GM23248 (cell line): ENCODE measurements at regions not wholly inside any gene's neighbourhood (a gene's known extent, or its start where the extent isn't known, plus 50 kb on each side); places are given as distances from the start of the nearest gene placed in this dataset.

Experiments
- EZH2 ChIP-seq: fragments of 200-600 bp; sonication (generic); IDR thresholded peaks from 2 replicates; pipeline ENCODE4 v1.6.1; 2018; ENCODE audit warnings: antibody characterized with exemption, mild to moderate bottlenecking; ENCODE audit not compliant: insufficient read depth, poor library complexity, severe bottlenecking
- EZH2phosphoT487 ChIP-seq: fragments of 200-600 bp; sonication (generic); IDR thresholded peaks from 2 replicates; pipeline ENCODE4 v1.6.1; 2018; ENCODE audit warnings: antibody characterized with exemption, moderate library complexity, mild to moderate bottlenecking, low read depth; ENCODE audit not compliant: insufficient read depth

GRCh38 chr12:66852765-66853164 is 173.9 kb upstream of the GRIP1 start:
- TF ChIP-seq EZH2phosphoT487 (no peak), EZH2 (no peak)
